PC-3 (cell line): ENCODE measurements at regions not wholly inside any gene's neighbourhood (a gene's known extent, or its start where the extent isn't known, plus 50 kb on each side); places are given as distances from the start of the nearest gene placed in this dataset.

Experiments
- ATAC-seq: fragments of 200-7000 bp; cut with Tn5 transposase; 2 replicates; pipeline ENCODE4 v1.9.1; 2020; ENCODE audit warnings: mild to moderate bottlenecking, moderate library complexity
- BruUV-seq: library from RNA; stranded (reverse); fragments of 400-500 nt; replicated peaks from 2 replicates; lab custom pipeline; 2021; lab: Mats Ljungman, UMichigan
- CTCF ChIA-PET: fragments of 300-600 bp; sonication (Branson Sonifier 250); formaldehyde crosslinking; loops from one replicate; lab custom pipeline; 2022; ENCODE audit warnings: antibody characterized with exemption; lab: Charles Lee
- POLR2A ChIA-PET: fragments of 300-600 bp; sonication (Branson Sonifier 250); formaldehyde crosslinking; loops from one replicate; lab custom pipeline; 2022; ENCODE audit warnings: antibody characterized with exemption; ENCODE audit not compliant: unreplicated experiment; lab: Charles Lee
- DNase-seq: peaks from one replicate; pipeline ENCODE4 v3.0.0-alpha.2; 2015
- H2AFZ ChIP-seq: fragments of 300-600 bp; sonication (generic); 2 replicates; pipeline ENCODE4 v1.6.0; 2016; ENCODE audit warnings: antibody characterized with exemption, low read length
- H3F3A ChIP-seq: fragments of 300-600 bp; sonication (generic); one replicate; pipeline ENCODE4 v1.6.0; 2017; ENCODE audit warnings: antibody characterized with exemption, low read length, control low read depth, mild to moderate bottlenecking; ENCODE audit not compliant: unreplicated experiment
- H3K27ac ChIP-seq: fragments of 300-600 bp; sonication (generic); 2 replicates; pipeline ENCODE4 v1.5.1; 2016; ENCODE audit warnings: mild to moderate bottlenecking, low read length
- H3K27me3 ChIP-seq: fragments of 300-600 bp; sonication (generic); 2 replicates; pipeline ENCODE4 v1.6.1; 2016; ENCODE audit warnings: low read length, mixed read lengths
- H3K36me3 ChIP-seq: fragments of 300-600 bp; sonication (generic); 2 replicates; pipeline ENCODE4 v1.6.1; 2016; ENCODE audit warnings: low read depth, mixed run types, low read length, mixed read lengths
- H3K4me1 ChIP-seq: fragments of 300-600 bp; sonication (generic); 2 replicates; pipeline ENCODE4 v1.5.1; 2016; ENCODE audit warnings: low read length; ENCODE audit not compliant: insufficient read depth
- H3K4me2 ChIP-seq: fragments of 300-600 bp; sonication (generic); 2 replicates; pipeline ENCODE4 v1.6.0; 2016; ENCODE audit warnings: low read length
- H3K4me3 ChIP-seq: fragments of 300-600 bp; sonication (generic); 2 replicates; pipeline ENCODE4 v1.5.1; 2016; ENCODE audit warnings: mild to moderate bottlenecking, low read length, mixed read lengths
- H3K79me2 ChIP-seq: fragments of 300-600 bp; sonication (generic); 2 replicates; pipeline ENCODE4 v1.6.1; 2017; ENCODE audit warnings: low read length, mixed read lengths
- H3K9ac ChIP-seq: fragments of 300-600 bp; sonication (generic); 2 replicates; pipeline ENCODE4 v1.6.0; 2016; ENCODE audit warnings: mild to moderate bottlenecking, low read length
- H3K9me2 ChIP-seq: fragments of 300-600 bp; sonication (generic); replicated peaks from 2 replicates; pipeline ENCODE4 v1.6.1; 2016; ENCODE audit warnings: mixed run types, low read length, mixed read lengths
- H3K9me3 ChIP-seq: fragments of 300-600 bp; sonication (generic); 2 replicates; pipeline ENCODE4 v1.6.1; 2016; ENCODE audit warnings: low read length, mixed read lengths
- H4K20me1 ChIP-seq: fragments of 300-600 bp; sonication (generic); 2 replicates; pipeline ENCODE4 v1.6.1; 2016; ENCODE audit warnings: low read length, mixed read lengths
- CTCF ChIP-seq: fragments of 300-600 bp; sonication (generic); conservative IDR thresholded peaks from 2 replicates; pipeline ENCODE4 v1.5.1; 2017; ENCODE audit warnings: antibody characterized with exemption, low read depth, mild to moderate bottlenecking, low read length
- EZH2 ChIP-seq: fragments of 300-600 bp; sonication (generic); IDR thresholded peaks from one replicate; pipeline ENCODE4 v1.6.1; 2017; ENCODE audit warnings: antibody characterized with exemption, mild to moderate bottlenecking, low read length; ENCODE audit not compliant: unreplicated experiment
- EZH2phosphoT487 ChIP-seq: fragments of 300-600 bp; sonication (generic); IDR thresholded peaks from 2 replicates; pipeline ENCODE4 v1.6.1; 2018; ENCODE audit warnings: mild to moderate bottlenecking, antibody characterized with exemption, low read length, borderline replicate concordance
- intact Hi-C: fragments of 100-400 bp; cut with micrococcal nuclease; formaldehyde crosslinking; loops from 2 replicates; pipeline ENCODE4 v1.9.0; 2023

GRCh38 chr15:70382762-70383458, 285.2 kb upstream of the TLE3 start:
- Histone ChIP-seq H3K79me2 (no peaks in the 10 kb centered on the region), H3K9me2 (no peaks in the 10 kb centered on the region), H3F3A (no peaks in the 10 kb centered on the region), H4K20me1 (no peaks in the 10 kb centered on the region), H3K9ac (no peak overlapping the region), H3K27ac (no peak overlapping the region), H3K4me2 (no peak overlapping the region), H2AFZ (no peak overlapping the region), H3K4me1 (no peaks in the 10 kb centered on the region), H3K36me3 (no peaks in the 10 kb centered on the region), H3K4me3 (no peak overlapping the region), H3K27me3 (no peaks in the 10 kb centered on the region), H3K9me3 (no peaks in the 10 kb centered on the region)
- no TSS peak for BruUV-seq
- DNase-seq, result no peak
- no peak for TF ChIP-seq EZH2phosphoT487
- TF ChIP-seq CTCF, result no peak
- no peak for TF ChIP-seq EZH2
- ATAC-seq, result no peak
- POLR2A ChIA-PET, result no interaction called here
- intact Hi-C loops, result no loop called here
- CTCF ChIA-PET, result no interaction called here

DNA sequence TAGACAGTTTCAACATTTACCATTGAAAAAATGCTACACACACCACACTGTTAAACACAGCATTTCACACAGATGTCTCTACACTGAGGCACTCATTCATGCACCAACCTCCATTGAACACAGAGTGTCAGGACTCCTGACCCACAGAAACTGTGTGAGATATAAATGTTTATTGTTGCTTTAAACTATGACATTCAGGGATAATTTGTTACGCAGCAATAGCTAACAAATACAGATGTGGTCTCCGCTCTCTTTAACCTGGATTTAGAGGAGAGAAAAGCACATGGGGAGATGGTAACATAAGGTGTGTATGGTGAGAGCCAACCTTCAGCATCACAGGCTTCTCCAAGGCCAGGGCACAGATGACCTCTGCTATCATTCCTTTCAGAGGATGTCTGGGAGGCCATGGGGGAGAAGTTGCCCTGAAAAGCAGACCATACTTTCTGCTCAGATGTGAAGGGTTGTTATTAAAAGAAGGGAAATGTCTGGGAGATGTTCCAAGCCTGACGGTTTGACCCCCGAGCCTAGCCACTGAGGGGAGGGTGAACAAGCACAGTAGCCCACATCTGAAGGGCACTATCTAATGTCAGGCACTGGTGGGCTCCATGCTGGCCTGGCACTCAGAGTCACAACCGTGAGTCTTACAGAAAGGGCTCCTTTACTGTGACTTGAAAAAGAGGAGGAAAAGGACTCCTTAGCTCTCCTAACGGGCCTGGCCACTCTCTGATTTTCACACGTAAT, 284.5 kb upstream of the TLE3 start:
- BruUV-seq, result no TSS peak
- Histone ChIP-seq H3K27ac (no peak overlapping the region), H3K4me1 (no peaks in the 10 kb centered on the region), H3K9me3 (no peaks in the 10 kb centered on the region), H3K4me3 (no peak overlapping the region), H3K36me3 (no peaks in the 10 kb centered on the region), H3K79me2 (no peaks in the 10 kb centered on the region), H3K4me2 (no peak overlapping the region), H3K27me3 (no peaks in the 10 kb centered on the region), H3K9ac (no peak overlapping the region), H2AFZ (no peak overlapping the region), H4K20me1 (no peaks in the 10 kb centered on the region), H3F3A (no peaks in the 10 kb centered on the region), H3K9me2 (no peaks in the 10 kb centered on the region)
- ChIA-PET POLR2A (no interaction called here), CTCF (no interaction called here)
- DNase-seq (no peak), ATAC-seq (no peak)
- intact Hi-C loops, result no loop called here
- TF ChIP-seq CTCF (no peak), EZH2phosphoT487 (no peak), EZH2 (no peak)
